ENCODE measurements at regions not wholly inside any gene's neighbourhood (a gene's known extent, or its start where the extent isn't known, plus 50 kb on each side); places are given as distances from the start of the nearest gene placed in this dataset.
A peak's percentile ranks its signal among the peaks of the same experiment; 100 is the strongest.

DNA sequence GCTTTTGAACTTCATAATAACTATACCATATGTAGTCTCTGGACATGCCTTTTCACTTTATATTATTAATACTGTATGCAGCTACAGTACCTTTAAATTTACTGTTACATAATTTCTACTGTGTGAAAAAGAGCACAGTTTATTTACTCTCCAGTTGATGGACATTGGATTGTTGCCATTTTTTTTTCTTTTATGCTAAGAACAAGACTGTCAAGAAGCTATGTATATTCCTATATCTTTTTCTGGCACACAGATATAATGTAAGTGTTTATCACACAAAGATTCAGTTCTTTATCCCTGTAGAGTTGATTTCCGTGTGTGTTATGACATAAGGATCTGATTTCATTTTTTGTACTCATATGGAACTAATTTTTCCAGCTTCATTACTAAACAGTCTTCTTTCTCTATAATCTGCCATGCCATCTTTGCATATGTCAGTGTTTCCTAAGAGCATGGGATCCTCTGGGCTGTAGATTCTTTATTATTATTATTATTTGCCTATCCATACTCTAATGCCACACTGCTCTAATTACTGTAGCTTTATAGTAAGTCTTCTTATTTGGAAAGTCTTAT, 593.0 kb upstream of the ATP2B1 start:
- DNase-seq = no peak

DNA sequence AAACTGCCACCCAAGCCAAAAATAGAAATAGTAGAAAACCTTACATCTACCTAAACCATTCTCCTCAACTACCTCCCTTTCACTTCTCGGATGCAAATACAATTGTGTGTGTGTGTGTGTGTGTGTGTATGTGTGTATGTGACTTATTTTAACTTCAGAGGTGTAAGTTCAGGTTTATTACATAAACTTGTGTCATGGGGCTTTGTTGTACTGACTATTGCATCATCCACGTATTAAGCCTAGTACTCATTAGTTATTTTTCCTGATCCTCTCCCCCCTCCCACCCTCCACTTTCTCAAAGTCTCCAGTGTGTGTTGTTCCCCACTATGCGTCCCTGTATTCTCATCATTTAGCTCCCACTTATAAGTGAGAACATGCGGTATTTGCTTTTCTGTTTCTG, 592.5 kb upstream of the ATP2B1 start:
- DNase-seq = no peak

DNA sequence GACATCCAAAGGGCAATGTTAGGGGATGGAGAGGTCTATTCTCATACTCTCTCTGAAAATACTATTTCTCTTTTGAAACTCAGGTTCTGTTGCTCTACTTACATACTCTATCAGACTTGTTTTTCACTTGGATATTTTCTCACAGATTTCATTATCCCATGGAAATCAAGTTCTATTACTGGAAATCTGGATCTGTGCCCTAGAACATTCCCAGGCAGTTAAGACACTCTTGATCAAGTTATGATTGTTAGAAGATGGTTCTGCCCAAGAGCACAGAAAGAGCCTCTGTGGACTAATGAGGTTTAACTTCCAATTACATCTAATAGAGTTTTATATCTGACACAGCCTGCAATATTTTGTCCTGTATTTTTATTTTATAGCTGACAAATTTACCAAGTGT, 591.0 kb upstream of the ATP2B1 start:
- DNase-seq = no peak

DNA sequence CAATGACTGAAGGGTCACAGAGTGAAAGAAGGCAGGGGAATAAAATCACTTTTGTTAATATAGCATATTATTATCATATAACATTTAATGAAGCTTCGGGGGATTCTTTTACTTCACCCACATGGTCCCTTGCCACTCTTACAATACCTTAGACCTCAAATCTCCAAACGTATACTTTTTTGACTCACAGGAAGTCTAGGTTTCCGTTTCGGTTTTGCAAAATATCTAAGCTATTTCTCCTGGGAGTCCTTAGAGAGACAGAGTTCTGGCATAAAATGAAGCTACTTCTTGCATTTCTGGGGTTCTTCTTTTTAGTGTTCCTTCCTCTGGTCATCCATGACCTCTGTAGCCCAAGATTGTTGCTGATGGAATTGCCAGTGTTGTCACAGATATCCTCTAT, 590.5 kb upstream of the ATP2B1 start:
- no peak for DNase-seq

DNA sequence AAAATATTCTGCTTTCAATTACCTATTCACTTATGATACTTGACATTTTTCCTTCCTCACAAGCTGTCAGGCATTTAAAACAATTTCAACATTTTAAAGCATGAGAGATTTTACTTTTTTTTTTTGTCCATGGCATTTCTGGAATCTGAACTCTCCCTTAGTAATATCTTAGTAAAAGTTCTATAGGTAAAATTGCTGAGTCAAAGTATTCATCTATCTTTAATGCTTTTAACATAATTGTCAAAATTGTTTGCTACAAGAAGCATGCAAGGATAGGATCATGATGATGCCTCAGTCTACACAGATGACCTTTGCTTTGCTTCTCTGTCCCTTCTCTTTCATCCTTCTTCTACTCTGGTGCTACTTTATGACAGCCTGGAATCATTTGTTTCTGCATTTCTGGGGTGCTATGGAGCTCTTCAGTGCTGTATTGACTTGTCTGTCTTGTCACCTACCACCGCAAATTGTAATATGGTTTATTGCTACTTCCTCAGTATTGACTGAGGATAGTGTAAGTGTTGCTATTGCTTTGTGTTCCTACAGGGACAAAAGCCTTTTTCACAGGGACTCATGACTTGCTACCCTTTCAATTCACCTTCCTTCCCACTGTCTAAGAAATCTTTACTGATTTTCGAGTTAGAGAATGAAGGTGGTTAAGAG, 589.8 kb upstream of the ATP2B1 start:
- no peak for DNase-seq

DNA sequence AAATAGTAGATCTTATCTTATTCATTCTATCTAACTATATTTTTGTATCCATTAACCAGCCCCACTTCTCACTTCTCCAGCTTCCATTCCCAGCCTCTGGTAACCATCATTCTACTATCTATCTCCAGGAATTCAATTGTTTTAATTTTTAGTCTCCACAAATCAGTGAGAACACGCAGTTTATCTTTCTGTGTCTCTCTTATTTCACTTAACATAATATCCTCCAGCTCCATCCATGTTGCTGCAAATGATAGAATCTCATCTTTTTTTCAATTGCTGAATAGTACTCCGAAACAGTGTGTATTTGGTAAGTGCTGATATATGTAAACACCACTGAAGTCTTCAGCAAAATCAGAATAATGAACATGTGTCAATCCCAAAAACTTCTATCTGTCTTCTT, 587.2 kb upstream of the ATP2B1 start:
- DNase-seq = no peak

DNA sequence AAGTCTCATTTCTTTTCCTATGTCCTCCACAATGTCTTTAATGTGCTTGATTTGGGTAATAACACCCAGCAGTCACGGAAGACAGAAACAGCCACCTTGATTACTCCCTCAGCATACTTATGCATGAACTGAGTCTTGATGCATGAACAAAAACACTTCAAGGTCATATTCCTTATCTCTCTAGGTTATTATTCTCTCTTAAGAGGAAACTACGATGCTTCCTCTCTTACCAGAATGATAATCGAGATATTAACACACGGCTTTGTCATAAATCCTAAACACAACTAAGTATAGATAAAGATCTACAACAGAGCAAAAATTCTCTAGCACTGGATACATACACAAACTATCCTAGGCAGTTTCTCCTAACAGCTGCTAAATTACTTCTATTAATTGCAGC, 583.5 kb upstream of the ATP2B1 start:
- no peak for DNase-seq

DNA sequence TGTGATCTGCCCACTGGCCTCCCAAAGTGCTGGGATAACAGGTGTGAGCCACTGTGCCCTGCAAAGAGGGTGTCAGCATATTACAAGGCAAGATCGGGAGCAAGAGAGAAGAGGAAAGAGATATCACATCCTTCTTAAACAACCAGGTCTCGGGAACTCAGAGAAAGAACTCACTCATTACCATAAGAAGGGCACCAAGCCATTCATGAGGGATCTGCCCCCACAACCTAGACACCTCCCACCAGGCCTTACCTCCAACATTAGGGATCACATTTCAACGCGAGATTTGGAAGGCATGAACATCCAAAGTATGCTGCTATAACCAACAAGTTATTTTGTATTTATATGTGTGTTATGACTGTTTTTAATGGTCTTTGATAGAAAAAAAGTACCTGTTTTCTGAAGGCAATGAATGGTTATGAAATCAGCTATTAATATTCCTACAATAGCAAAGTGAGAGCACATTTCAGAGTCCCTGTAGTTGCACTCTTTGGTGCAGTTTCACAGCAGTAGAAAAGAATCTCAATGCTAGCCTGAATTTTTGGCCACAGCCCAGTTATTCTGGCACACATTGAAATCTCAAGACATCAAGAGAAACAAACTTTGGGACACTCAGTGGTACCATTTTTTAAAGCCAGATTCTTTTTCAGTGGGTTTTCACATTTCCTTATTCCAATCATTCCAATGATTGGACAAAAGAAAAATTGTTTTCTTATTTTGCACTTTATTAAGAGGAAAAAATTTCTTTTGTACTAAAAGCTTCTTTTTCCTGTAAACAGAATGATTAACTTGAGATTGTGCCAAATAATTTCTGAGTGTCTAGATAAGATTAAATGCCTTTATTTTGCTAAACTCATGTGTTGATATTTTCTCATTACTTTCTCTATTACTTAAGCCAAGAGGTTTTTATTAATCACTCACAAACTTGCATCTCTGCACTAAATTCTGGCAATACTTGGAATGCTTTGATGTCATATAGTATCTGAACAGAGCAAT, 582.6 kb upstream of the ATP2B1 start:
- DNase-seq = no peak

DNA sequence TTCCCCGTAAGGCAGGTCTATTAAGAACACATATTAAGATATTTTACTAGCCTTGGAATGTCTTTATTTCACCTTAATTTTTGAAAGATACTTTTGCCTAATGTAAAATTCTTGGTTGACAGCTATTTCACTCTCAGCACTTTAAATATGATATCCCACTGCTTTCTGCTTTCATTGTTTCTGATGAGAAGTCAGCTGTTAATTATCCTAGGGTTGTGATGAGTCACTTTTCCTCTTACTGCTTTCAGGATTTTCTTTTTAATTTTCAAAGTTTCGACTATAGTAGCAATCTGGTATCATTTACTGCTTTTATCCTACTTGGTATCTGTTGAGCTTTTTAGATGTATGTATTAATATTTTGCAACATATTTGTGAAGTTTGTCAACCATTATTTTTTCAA, 578.9 kb upstream of the ATP2B1 start:
- DNase-seq = no peak

DNA sequence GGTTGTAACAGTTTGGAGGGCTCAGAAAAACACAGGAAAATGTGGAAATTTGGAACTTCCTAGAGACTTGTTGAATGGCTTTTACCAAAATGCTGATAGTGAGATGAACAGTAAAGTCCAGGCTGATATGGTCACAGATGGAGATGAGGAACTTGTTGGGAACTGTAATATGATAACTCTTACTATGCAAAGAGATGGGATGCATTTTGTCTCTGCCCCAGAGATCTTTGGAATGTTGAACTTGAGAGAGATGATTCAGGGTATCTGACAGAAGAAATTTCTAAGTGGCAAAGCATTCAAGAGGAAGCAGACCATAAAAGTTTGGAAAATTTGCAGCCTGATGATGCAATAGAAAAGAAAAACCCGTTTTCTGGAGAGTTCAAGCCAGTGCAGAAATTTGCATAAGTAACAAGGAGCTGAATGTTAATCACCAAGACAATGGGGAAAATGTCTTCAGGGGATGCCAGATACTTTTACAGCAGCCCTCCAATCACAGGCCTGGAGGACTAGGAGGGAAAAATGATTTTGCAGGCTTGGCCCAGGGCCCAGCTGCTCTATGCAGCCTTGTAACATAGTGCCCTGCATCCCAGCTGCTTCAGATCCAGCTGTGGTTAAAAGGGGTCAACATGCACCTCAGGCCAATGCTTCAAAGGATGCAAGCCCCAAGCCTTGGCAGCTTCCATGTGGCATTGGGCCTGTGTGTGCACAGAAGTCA, 572.7 kb upstream of the ATP2B1 start:
- DNase-seq = no peak

DNA sequence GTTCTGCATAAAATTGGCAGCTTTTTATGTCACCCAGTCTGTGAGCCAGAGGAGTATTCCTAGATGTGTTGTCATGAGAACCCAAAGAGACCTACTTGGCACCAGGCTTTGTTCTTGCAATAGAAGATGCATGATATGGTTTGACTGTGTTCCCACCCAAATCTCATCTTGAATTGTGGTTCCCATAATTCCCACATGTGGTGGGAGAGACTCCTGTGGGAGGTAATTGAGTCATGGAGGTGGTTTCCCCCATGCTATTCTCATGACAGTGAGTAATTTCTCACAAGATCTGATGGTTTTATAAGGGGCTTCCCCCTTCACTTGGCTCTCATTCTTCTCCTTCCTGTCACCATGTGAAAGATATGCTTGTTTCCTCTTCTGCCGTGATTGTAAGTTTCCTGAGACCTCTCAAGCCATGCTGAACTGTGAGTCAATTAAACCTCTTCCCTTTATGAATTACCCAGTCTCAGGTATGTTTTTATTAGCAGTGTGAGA, 572.0 kb upstream of the ATP2B1 start:
- DNase-seq = no peak

DNA sequence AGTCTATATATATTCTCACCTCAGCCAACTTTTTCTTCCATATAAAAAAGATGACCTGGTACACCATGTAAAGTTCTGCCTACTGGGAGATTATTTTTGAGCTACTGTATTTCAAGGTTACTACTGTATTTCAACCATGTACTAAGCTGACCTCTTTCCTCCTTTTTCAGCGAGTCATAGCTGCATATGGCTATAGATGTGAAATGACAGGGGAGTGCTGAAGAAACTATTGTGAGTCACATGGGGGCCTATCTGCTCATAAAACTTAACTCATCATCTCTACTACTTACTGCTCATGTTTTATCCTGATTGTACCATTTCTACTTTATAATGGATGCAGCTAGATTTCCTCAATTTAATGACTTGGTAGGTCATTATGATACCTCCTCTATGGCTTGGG, 571.4 kb upstream of the ATP2B1 start:
- DNase-seq = no peak

DNA sequence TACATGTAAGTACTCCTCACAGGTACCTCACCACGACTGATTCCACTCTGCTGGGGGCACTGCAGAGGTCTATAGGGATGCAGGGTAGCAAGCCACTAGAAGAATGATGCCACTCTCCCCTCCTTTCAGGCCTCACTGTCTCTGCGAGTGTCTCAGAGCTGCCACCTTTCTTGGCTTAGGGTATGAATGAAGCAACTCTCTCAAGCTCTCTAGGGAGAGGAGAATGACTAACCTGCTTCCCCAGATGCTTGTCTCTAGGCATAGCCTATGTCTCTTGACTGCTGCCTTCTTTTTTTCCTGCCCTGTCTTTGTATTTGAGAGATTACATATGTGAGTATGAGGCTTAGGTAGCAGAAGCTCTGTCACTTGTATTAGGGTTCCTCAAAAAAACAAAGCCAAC, 566.5 kb upstream of the ATP2B1 start:
- no peak for DNase-seq

DNA sequence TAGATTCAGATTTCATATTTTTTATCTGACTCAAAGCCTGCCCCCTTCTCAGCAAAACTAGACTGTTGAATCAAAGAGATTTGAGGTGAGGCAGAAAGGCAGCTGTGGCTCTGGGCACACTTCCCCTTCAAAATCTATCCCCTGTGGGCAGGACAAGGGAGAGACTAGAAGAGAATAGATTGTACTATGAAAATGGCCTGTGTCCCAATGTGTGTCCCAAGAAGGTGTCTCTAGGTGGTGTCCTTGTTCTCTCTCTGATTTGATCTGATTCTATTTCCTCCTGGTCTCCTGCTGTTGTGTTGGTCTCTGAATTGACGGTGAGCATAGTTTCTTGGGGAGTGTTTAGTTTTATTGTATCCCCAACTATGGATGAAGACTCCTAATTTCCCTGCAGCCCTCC, 565.8 kb upstream of the ATP2B1 start:
- DNase-seq = no peak

DNA sequence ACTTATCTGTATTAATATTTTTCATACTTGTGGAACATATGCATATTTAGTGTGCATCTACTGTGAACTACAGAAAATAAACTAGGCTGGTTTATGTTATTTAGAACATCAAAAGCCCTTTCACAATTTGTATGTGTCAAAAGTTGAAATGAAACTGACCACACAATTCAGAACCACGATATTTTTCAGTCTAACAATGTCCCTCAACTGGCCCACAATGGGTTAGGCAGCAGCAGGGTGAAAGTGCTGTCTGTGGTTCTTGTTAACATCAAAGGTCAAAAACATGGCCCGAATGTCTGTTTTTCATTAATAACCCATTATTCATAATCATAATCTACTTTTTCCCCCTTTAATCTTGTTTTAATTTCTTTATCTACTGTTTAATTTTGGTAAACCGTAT, 559.9 kb upstream of the ATP2B1 start:
- no peak for DNase-seq

DNA sequence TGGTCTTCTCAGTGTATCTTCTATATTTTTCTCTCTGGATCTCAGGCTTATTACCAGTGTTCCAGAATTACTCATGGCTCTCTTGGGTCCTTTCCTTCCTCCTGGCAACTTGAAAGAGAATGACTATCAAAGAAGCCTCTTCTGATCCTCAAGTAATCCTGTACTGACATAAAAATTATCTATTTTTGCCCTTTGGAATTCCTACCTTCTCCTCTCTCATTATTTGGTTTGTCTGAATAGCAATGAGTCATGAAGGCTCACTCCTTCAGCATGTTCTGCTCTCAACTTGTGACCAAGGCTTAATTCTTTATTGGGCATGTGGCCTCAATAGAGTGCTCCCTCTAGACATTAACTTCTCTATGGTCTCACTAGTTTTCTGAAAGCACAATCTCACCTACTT, 553.6 kb upstream of the ATP2B1 start:
- no peak for DNase-seq

DNA sequence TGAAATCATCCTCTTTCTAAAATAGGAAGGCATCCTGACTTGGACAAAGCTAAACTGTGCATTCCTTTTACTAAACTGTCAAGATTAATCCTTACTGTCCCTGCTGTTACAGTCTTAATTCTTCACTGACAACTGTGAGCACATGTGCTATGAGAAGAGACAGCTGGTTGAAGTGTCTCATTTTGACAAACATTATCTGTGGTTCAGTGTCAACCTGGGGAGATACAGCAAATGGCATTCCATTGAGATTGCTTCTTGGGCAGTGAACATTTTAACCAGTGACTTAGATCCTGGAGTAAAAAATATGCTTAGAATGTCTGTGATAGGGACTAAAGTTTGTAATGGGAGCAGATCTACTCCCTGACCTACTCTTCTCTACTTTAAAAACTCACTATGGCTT, 552.6 kb upstream of the ATP2B1 start:
- DNase-seq = no peak

DNA sequence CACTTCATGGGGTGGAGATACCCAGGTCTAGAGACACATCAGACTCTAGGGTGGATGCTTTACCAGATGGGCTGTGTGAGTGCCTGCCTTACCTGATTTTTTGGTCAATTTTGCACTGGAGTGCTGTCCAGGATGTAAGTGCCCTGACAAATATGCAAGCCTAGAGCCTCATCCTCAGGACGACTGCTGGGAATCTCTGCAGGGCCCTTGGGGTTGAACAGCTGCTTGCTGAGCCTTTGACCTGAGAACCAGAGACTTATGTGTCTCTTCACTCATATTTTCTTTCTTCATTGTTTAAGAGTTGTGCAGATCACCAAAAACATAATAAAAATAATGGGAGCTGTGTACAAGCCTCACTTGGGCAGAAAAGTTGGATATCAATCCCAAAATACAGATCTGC, 551.5 kb upstream of the ATP2B1 start:
- no peak for DNase-seq

DNA sequence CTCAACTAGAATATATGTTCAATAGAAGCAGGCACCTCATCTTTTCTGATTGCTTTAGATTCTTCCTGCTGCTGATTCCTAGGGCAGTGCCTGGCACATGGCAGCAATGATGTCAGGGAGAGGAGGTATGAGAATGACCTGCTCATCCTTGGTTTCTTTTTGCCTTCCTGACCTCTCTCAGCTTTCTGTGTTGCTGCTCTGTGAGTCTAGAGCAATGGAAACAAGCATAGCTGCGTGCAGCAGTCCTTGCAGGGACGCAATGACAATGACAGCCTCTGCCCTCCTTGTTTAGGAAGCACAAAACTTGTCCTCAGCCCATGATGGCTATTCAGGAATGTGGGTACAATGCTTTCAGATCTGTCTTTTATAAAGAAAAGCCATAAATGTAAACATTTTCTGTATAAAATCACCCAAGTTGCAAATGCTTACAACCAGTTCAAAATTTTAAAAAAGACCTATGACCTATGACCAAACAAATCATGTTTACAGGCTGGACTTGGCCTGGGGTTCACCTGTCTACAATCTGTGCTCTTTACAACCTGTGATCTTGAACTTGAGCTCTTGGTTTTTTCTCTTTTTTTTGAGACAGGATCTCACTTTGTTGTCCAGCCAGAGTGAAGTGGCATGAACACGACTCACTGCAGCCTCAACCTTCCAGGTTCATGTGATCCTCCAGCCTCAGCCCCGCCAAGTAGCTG, 549.4 kb upstream of the ATP2B1 start:
- DNase-seq = no peak

DNA sequence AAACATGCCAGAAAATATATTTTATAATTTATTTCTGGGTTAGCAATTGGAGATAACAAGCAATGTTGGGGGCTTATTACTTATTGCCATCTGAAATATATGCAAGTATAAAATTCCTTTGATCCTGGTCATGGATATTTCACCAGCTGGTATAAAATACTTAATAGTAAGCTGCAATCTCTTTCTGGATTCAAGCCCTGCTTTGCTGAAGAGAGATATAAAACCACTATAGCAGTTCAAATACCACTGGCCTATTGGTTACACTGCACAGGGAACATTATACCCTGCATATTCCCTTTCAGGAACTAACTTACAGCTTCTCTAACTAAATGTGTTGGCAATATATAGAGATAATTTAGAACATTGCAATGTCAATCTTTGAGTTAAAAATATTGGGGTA, 546.2 kb upstream of the ATP2B1 start:
- no peak for DNase-seq

DNA sequence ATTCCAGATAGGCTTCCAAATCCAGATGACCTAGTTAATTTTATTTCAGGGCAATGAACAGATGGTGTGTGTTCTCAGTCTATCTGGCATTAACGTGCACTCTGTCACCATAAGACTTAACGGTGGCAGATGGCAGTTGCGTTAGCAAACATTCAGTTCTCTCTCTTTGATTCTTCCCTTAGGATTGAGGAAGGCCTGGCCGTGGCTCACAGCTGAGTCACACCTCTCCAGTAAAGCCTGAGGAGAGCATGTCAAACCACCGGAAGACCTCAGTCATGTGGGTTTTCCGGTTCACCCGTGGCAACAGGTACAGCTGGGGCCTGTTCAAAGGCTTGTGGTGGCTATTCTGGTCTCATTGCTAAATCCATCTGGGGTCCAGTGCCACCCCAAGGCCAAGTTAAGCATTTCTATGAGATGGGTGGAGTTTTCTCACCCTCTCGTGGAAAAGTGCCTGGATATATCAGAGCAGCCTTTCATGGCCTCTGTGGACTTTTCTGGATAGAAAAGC, 545.1 kb upstream of the ATP2B1 start:
- DNase-seq = peak; percentile 32

DNA sequence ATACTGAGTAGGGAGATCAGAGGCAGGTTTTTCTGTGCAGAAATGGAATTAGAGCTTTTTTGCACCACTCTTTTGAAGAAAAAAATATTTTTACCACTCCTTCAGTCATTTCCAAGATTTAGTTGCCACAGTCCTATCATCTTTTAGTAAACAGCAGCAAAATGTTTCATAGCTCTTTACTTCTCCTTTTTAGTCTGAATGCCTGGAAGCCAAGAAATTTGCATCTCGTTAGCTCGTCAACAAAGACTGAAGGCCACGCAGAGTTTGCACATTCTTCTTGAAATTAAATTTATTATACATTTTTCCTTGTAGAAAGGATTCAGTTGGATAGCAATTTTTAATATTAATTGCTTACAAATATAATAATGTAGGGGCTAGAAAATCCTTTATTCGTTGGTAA, 544.5 kb upstream of the ATP2B1 start:
- DNase-seq = no peak
